ENCODE measurements at regions not wholly inside any gene's neighbourhood (a gene's known extent, or its start where the extent isn't known, plus 50 kb on each side); places are given as distances from the start of the nearest gene placed in this dataset.
A peak's percentile ranks its signal among the peaks of the same experiment; 100 is the strongest.

GRCh38 chr4:121555315-121556107 lies 141.3 kb downstream of the ANXA5 start:
- DNase-seq (no peak), ATAC-seq (no peak)
- no peak overlapping the region for H3K4me3 Mint-ChIP-seq
- no peaks in the 10 kb centered on the region for H3K4me1 Mint-ChIP-seq (ENCODE audit: low read depth)
- no peaks in the 10 kb centered on the region for H3K9me3 Mint-ChIP-seq
- peaks cover 8% of the 10 kb centered on the region for H3K27me3 Mint-ChIP-seq (ENCODE audit: low read depth)
- no peaks in the 10 kb centered on the region for H3K36me3 Mint-ChIP-seq (ENCODE audit: insufficient read depth)

GRCh38 chr4:121554382-121554781 lies 142.4 kb downstream of the ANXA5 start:
- ATAC-seq (no peak), DNase-seq (no peak)
- no peak overlapping the region for H3K4me3 Mint-ChIP-seq
- peaks cover 11% of the 10 kb centered on the region for H3K27me3 Mint-ChIP-seq (ENCODE audit: low read depth)
- H3K9me3 Mint-ChIP-seq: no peaks in the 10 kb centered on the region
- H3K36me3 Mint-ChIP-seq (ENCODE audit: insufficient read depth): no peaks in the 10 kb centered on the region
- no peaks in the 10 kb centered on the region for H3K4me1 Mint-ChIP-seq (ENCODE audit: low read depth)

GRCh38 chr4:121551881-121552280 lies 144.9 kb downstream of the ANXA5 start:
- H3K27me3 Mint-ChIP-seq (ENCODE audit: low read depth): peaks cover 19% of the 10 kb centered on the region
- H3K4me3 Mint-ChIP-seq: no peak overlapping the region
- H3K4me1 Mint-ChIP-seq (ENCODE audit: low read depth): no peaks in the 10 kb centered on the region
- no peaks in the 10 kb centered on the region for H3K9me3 Mint-ChIP-seq
- no peaks in the 10 kb centered on the region for H3K36me3 Mint-ChIP-seq (ENCODE audit: insufficient read depth)
- no peak for DNase-seq
- ATAC-seq: no peak

DNA sequence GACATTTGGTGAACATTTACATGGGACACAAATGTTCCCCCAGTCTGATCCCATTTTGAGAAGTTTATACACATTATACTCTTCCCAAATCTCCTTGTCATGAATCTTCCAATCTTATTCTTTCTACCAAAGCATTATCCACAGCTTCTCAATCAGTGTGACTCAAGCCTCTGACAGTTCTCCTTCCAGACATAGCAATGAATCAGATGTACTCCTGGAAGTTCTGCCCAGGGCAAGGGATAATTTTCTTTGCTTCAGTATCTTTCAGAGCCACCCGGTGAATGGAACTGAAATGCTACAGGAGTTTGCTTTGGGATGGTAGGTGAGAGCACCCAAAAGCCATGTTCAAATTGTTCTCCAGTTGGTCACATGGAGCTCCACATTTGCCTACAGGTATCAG lies 145.5 kb downstream of the ANXA5 start:
- no peaks in the 10 kb centered on the region for H3K9me3 Mint-ChIP-seq
- H3K4me3 Mint-ChIP-seq: no peak overlapping the region
- peaks cover 19% of the 10 kb centered on the region for H3K27me3 Mint-ChIP-seq (ENCODE audit: low read depth)
- H3K36me3 Mint-ChIP-seq (ENCODE audit: insufficient read depth): no peaks in the 10 kb centered on the region
- DNase-seq (no peak), ATAC-seq (no peak)
- no peaks in the 10 kb centered on the region for H3K4me1 Mint-ChIP-seq (ENCODE audit: low read depth)

DNA sequence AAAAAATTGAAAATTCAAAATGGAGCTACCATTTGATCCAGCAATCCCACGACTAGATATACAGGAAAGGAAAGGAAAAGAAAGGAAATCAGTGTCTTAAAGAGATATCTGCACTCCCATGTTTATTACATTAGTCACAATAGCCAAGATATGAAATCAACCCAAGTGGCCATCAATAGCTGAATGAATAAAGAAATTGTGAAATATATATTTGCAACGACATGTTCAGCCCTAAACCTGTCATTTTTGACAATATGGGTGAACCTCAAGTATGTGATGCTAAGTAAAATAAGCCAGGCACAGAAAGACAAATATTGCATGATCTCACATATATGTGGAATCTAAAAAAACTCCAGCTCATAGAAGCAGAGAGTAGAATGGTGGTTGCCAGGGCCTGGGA lies 155.1 kb downstream of the ANXA5 start:
- Mint-ChIP-seq H3K4me3 (no peak overlapping the region), H3K36me3 (ENCODE audit: insufficient read depth) (no peaks in the 10 kb centered on the region), H3K4me1 (ENCODE audit: low read depth) (peaks cover 1% of the 10 kb centered on the region), H3K27me3 (ENCODE audit: low read depth) (peaks cover 7% of the 10 kb centered on the region), H3K9me3 (no peaks in the 10 kb centered on the region)
- no peak for DNase-seq
- no peak for ATAC-seq

- Mint-ChIP-seq H3K4me3 (no peak overlapping the region), H3K4me1 (ENCODE audit: low read depth) (no peaks in the 10 kb centered on the region)
Measured at GRCh38 chr4:121535351-121535750, 154.5 kb upstream of the QRFPR start.

GRCh38 chr4:121534187-121534586 lies 153.4 kb upstream of the QRFPR start:
- no peak for DNase-seq
- H3K4me3 Mint-ChIP-seq: no peak overlapping the region
- ATAC-seq: no peak
- H3K9me3 Mint-ChIP-seq: no peaks in the 10 kb centered on the region
- no peaks in the 10 kb centered on the region for H3K4me1 Mint-ChIP-seq (ENCODE audit: low read depth)
- peaks cover 11% of the 10 kb centered on the region for H3K27me3 Mint-ChIP-seq (ENCODE audit: low read depth)
- no peaks in the 10 kb centered on the region for H3K36me3 Mint-ChIP-seq (ENCODE audit: insufficient read depth)

More at GRCh38 chr4:121535351-121535750, 154.5 kb upstream of the QRFPR start:
- DNase-seq (no peak), ATAC-seq (no peak)
- no peaks in the 10 kb centered on the region for H3K36me3 Mint-ChIP-seq (ENCODE audit: insufficient read depth)
- H3K27me3 Mint-ChIP-seq (ENCODE audit: low read depth): peaks cover 11% of the 10 kb centered on the region
- no peaks in the 10 kb centered on the region for H3K9me3 Mint-ChIP-seq

- Mint-ChIP-seq H3K27me3 (ENCODE audit: low read depth) (peaks cover 12% of the 10 kb centered on the region), H3K4me3 (no peak overlapping the region), H3K4me1 (ENCODE audit: low read depth) (no peaks in the 10 kb centered on the region), H3K9me3 (no peaks in the 10 kb centered on the region), H3K36me3 (ENCODE audit: insufficient read depth) (no peaks in the 10 kb centered on the region)
- DNase-seq (no peak), ATAC-seq (no peak)
Measured at GRCh38 chr4:121526509-121526908, 145.7 kb upstream of the QRFPR start.

DNA sequence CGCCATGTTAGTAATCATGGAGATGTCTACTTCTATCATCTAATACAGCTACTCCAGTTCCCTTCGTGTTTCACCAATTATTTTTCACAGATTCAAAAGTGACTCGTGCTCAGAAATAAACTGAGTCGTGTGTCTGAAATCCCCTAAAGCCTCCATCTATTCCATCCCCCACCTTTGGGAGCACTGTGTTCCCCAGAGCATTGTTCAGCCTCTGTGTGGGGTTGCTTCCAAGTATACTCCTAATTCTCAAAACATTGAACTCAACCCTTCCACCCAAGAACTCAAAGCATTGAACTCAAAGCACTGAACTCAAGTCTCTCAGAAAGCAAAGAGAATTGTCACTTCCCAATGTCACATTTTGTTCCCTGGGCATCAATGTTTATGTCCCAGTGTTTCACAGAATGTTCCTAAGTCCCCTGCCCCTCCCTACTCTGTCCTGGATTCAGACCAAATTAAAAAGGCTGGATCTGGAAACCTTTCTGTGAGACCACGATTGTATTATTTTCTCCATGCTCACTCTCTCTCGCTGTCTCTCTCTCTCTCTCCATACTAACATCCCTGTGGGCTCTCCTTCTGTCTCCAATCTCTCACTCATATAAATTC lies 138.5 kb upstream of the QRFPR start:
- Mint-ChIP-seq H3K4me3 (no peak overlapping the region), H3K9me3 (no peaks in the 10 kb centered on the region), H3K27me3 (ENCODE audit: low read depth) (peaks cover 6% of the 10 kb centered on the region), H3K4me1 (ENCODE audit: low read depth) (no peaks in the 10 kb centered on the region), H3K36me3 (ENCODE audit: insufficient read depth) (no peaks in the 10 kb centered on the region)
- ATAC-seq (no peak), DNase-seq (no peak)

- no peaks in the 10 kb centered on the region for H3K9me3 Mint-ChIP-seq
- no peaks in the 10 kb centered on the region for H3K36me3 Mint-ChIP-seq (ENCODE audit: insufficient read depth)
- H3K4me1 Mint-ChIP-seq (ENCODE audit: low read depth): no peaks in the 10 kb centered on the region
- ATAC-seq (no peak), DNase-seq (no peak)
- no peak overlapping the region for H3K4me3 Mint-ChIP-seq
- peaks cover 1% of the 10 kb centered on the region for H3K27me3 Mint-ChIP-seq (ENCODE audit: low read depth)
Measured at GRCh38 chr4:121517241-121517640, 136.4 kb upstream of the QRFPR start.

GRCh38 chr4:121514443-121514842 lies 133.6 kb upstream of the QRFPR start:
- no peaks in the 10 kb centered on the region for H3K9me3 Mint-ChIP-seq
- no peak overlapping the region for H3K4me3 Mint-ChIP-seq
- ATAC-seq (no peak), DNase-seq (no peak)
- H3K36me3 Mint-ChIP-seq (ENCODE audit: insufficient read depth): no peaks in the 10 kb centered on the region
- peaks cover 13% of the 10 kb centered on the region for H3K27me3 Mint-ChIP-seq (ENCODE audit: low read depth)
- no peaks in the 10 kb centered on the region for H3K4me1 Mint-ChIP-seq (ENCODE audit: low read depth)

GRCh38 chr4:121510341-121510874 lies 129.6 kb upstream of the QRFPR start:
- Mint-ChIP-seq H3K9me3 (no peaks in the 10 kb centered on the region), H3K4me1 (ENCODE audit: low read depth) (no peaks in the 10 kb centered on the region), H3K4me3 (no peak overlapping the region), H3K36me3 (ENCODE audit: insufficient read depth) (no peaks in the 10 kb centered on the region), H3K27me3 (ENCODE audit: low read depth) (peaks cover 12% of the 10 kb centered on the region)
- no peak for ATAC-seq
- no peak for DNase-seq

- DNase-seq (no peak), ATAC-seq (no peak)
- Mint-ChIP-seq H3K4me3 (no peak overlapping the region), H3K4me1 (ENCODE audit: low read depth) (no peaks in the 10 kb centered on the region), H3K27me3 (ENCODE audit: low read depth) (peaks cover 12% of the 10 kb centered on the region), H3K9me3 (no peaks in the 10 kb centered on the region), H3K36me3 (ENCODE audit: insufficient read depth) (no peaks in the 10 kb centered on the region)
Measured at GRCh38 chr4:121485190-121485804, 104.5 kb upstream of the QRFPR start.

DNA sequence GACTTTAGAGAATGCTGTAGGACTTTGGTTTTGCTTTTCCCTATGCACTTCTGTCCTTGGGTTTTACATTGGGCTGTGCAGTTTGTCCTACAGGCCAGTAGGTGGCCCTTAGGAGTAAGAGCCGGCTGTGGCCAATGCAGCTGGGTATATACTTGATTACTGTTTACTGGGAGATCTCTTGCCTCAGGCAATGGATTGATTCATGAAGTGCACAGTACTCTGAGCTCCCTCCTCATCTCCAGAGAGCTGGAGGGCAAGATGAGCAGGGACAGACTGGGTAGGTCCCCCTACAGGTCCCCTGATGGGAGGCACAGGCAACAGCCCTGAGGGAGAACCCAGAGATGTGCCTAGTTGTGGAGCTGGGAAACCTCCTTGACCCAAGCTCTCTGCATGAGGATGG lies 103.8 kb upstream of the QRFPR start:
- Mint-ChIP-seq H3K9me3 (peaks cover 3% of the 10 kb centered on the region), H3K4me1 (ENCODE audit: low read depth) (no peaks in the 10 kb centered on the region), H3K36me3 (ENCODE audit: insufficient read depth) (no peaks in the 10 kb centered on the region), H3K27me3 (ENCODE audit: low read depth) (peaks cover 12% of the 10 kb centered on the region), H3K4me3 (no peak overlapping the region)
- no peak for DNase-seq
- peak in 1 of 2 donors; percentile 43 for ATAC-seq

GRCh38 chr4:121479808-121480207 lies 99.0 kb upstream of the QRFPR start:
- ATAC-seq: no peak
- DNase-seq: no peak
- H3K36me3 Mint-ChIP-seq (ENCODE audit: insufficient read depth): no peaks in the 10 kb centered on the region
- H3K4me3 Mint-ChIP-seq: no peak overlapping the region
- peaks cover 9% of the 10 kb centered on the region for H3K27me3 Mint-ChIP-seq (ENCODE audit: low read depth)
- peaks cover 3% of the 10 kb centered on the region for H3K9me3 Mint-ChIP-seq
- no peaks in the 10 kb centered on the region for H3K4me1 Mint-ChIP-seq (ENCODE audit: low read depth)
